Eye (tissue), 1 donor: ENCODE measurements at regions not wholly inside any gene's neighbourhood (a gene's known extent, or its start where the extent isn't known, plus 50 kb on each side); places are given as distances from the start of the nearest gene placed in this dataset.

Source experiments
- DNase-seq: peaks from one replicate; pipeline ENCODE4 v3.0.0-alpha.2; 2015

GRCh38 chr20:58058421-58059259, 169.8 kb downstream of the ANKRD60 start:
- no peak for DNase-seq

- peak; percentile 83 for DNase-seq
Observed at GRCh38 chr20:58056921-58057686, 171.3 kb downstream of the ANKRD60 start.

- DNase-seq: no peak
Observed at GRCh38 chr20:58056021-58056591, 172.3 kb downstream of the ANKRD60 start.

GRCh38 chr20:58054780-58055373, 173.6 kb downstream of the ANKRD60 start:
- peak; percentile 82 for DNase-seq

GRCh38 chr20:58054082-58054779, 174.2 kb downstream of the ANKRD60 start:
- no peak for DNase-seq

GRCh38 chr20:58053391-58054055, 174.9 kb downstream of the ANKRD60 start:
- no peak for DNase-seq

GRCh38 chr20:58051367-58051766, 177.1 kb downstream of the ANKRD60 start:
- no peak for DNase-seq

GRCh38 chr20:58048096-58048702, 180.3 kb downstream of the ANKRD60 start:
- DNase-seq: peak; percentile 86

GRCh38 chr20:58046311-58046710, 182.1 kb downstream of the ANKRD60 start:
- no peak for DNase-seq

GRCh38 chr20:58045579-58045978, 182.9 kb downstream of the ANKRD60 start:
- no peak for DNase-seq

- no peak for DNase-seq
Observed at GRCh38 chr20:58044931-58045555, 183.4 kb downstream of the ANKRD60 start.

- no peak for DNase-seq
Observed at GRCh38 chr20:58044286-58044685, 184.2 kb downstream of the ANKRD60 start.

- DNase-seq: peak; percentile 46
Observed at GRCh38 chr20:58043236-58044140, 185.0 kb downstream of the ANKRD60 start.

GRCh38 chr20:58042591-58042990, 185.9 kb downstream of the ANKRD60 start:
- DNase-seq: peak; percentile 7

- DNase-seq: peak; percentile 78
Observed at GRCh38 chr20:58040447-58041290, 187.8 kb downstream of the ANKRD60 start.

GRCh38 chr20:58039274-58040092, 189.0 kb downstream of the ANKRD60 start:
- DNase-seq: peak; percentile 77

- DNase-seq: no peak
Observed at GRCh38 chr20:58038123-58038654, 190.3 kb downstream of the ANKRD60 start.

- DNase-seq: no peak
Observed at GRCh38 chr20:58037631-58038030, 190.8 kb downstream of the ANKRD60 start.
